HepG2 (cell line): ENCODE measurements at regions not wholly inside any gene's neighbourhood (a gene's known extent, or its start where the extent isn't known, plus 50 kb on each side); places are given as distances from the start of the nearest gene placed in this dataset.

Experiments used
- ATAC-seq: fragments of 200-7000 bp; cut with Tn5 transposase; 3 replicates; pipeline ENCODE4 v1.9.1; 2020; ENCODE audit warnings: mild to moderate bottlenecking, moderate library complexity
- BruUV-seq: library from RNA; stranded (reverse); fragments of 400-500 nt; replicated peaks from 2 replicates; lab custom pipeline; 2021; lab: Mats Ljungman, UMichigan
- CTCF ChIA-PET: fragments of 300-600 bp; formaldehyde crosslinking; extraction: SDS; loops from one replicate; lab custom pipeline; 2021; ENCODE audit warnings: low total read pairs, inconsistent platforms, low intra/inter-chr PET ratio; lab: Yijun Ruan, JAX
- POLR2A ChIA-PET: fragments of 350-600 bp; sonication (Branson Sonifier 250); formaldehyde crosslinking; loops from one replicate; lab custom pipeline; 2020; ENCODE audit warnings: antibody characterized with exemption, inconsistent platforms; lab: Yijun Ruan, JAX
- DNase-seq: peaks from one replicate; pipeline ENCODE4 v3.0.0-alpha.2; 2015; ENCODE audit warnings: low spot score
- FAIRE-seq: peaks from 3 replicates; lab custom pipeline; 2011; peaks lifted over from hg19 to GRCh38; lab: Jason Lieb, UNC
- H2AFZ ChIP-seq: one replicate; pipeline ENCODE4 v1.6.1; 2011; ENCODE audit warnings: low read length, inconsistent platforms
- H3K27ac ChIP-seq: fragments of 300-600 bp; 3 replicates; pipeline ENCODE4 v1.8.0; 2011; ENCODE audit warnings: mixed run types, mild to moderate bottlenecking, mixed read lengths, low read length, inconsistent platforms; ENCODE audit not compliant: insufficient read depth; ENCODE audit errors: extremely low read length
- H3K27me3 ChIP-seq, 2 experiments: fragments of 200-600 bp in 1 of 2; 2 replicates in 1 of 2; 3 replicates in 1 of 2; pipeline versions ENCODE4 v1.6.0 to v1.8.0; 2011; ENCODE audit warnings: low read length in 2 of 2, mild to moderate bottlenecking in 2 of 2, moderate library complexity in 2 of 2, inconsistent platforms in 1 of 2; ENCODE audit not compliant: insufficient read depth in 2 of 2, control insufficient read depth in 1 of 2
- H3K36me3 ChIP-seq, 2 experiments: fragments of 200-600 bp in 1 of 2; replicated peaks in 1 of 2; 2 replicates in 1 of 2; 3 replicates in 1 of 2; pipeline versions ENCODE4 v1.5.1 to v1.8.0; 2011; ENCODE audit warnings: low read length in 2 of 2, inconsistent platforms in 1 of 2; ENCODE audit not compliant: insufficient read depth in 2 of 2, control insufficient read depth in 1 of 2
- H3K4me1 ChIP-seq: 2 replicates; pipeline ENCODE4 v1.5.1; 2012; ENCODE audit warnings: low read length, inconsistent platforms; ENCODE audit not compliant: insufficient read depth
- H3K4me2 ChIP-seq: 2 replicates; pipeline ENCODE4 v1.6.0; 2011; ENCODE audit warnings: low read depth, low read length, inconsistent platforms
- H3K4me3 ChIP-seq, 3 experiments: fragments of 200-600 bp in 1 of 3; sonication (generic), shearing (Covaris generic) in 1 of 3; replicated peaks in 1 of 3; 2 replicates each; pipeline ENCODE4 v1.5.1; 2011 to 2016; ENCODE audit warnings: low read length in 3 of 3, inconsistent platforms in 2 of 3, low read depth in 2 of 3, mild to moderate bottlenecking in 2 of 3, control low read depth in 1 of 3, mixed read lengths in 1 of 3; ENCODE audit not compliant: insufficient read depth in 1 of 3
- H3K79me2 ChIP-seq: one replicate; pipeline ENCODE4 v1.6.1; 2011; ENCODE audit warnings: low read length, inconsistent platforms; ENCODE audit not compliant: insufficient read depth
- H3K9ac ChIP-seq: 2 replicates; pipeline ENCODE4 v1.6.0; 2011; ENCODE audit warnings: mild to moderate bottlenecking, low read depth, low read length, inconsistent platforms; ENCODE audit not compliant: insufficient read depth
- H3K9me3 ChIP-seq: 2 replicates; pipeline ENCODE4 v1.5.1; 2012; ENCODE audit warnings: mild to moderate bottlenecking, low read length
- H4K20me1 ChIP-seq: 2 replicates; pipeline ENCODE4 v1.6.0; 2011; ENCODE audit warnings: inconsistent platforms, mild to moderate bottlenecking, low read length, moderate library complexity; ENCODE audit not compliant: insufficient read depth
- AGO1 ChIP-seq: fragments of 200-400 bp; formaldehyde crosslinking; IDR thresholded peaks from 2 replicates; pipeline ENCODE4 v1.6.1; 2017; ENCODE audit warnings: mild to moderate bottlenecking, low read depth, low read length, moderate library complexity; ENCODE audit not compliant: poor library complexity, severe bottlenecking
- DNMT1 ChIP-seq: sonication (generic); formaldehyde crosslinking; IDR thresholded peaks from 2 replicates; pipeline ENCODE4 v1.5.1; 2020; ENCODE audit warnings: mild to moderate bottlenecking, missing genetic modification reagents
- HDAC6 ChIP-seq: fragments of 200-600 bp; sonication (generic); IDR thresholded peaks from 2 replicates; pipeline ENCODE4 v1.7.0; 2017; ENCODE audit warnings: mild to moderate bottlenecking, antibody characterized with exemption, low read length, low read depth
- MYPOP ChIP-seq: sonication (generic); formaldehyde crosslinking; IDR thresholded peaks from 2 replicates; pipeline ENCODE4 v1.8.1; 2023; ENCODE audit warnings: mild to moderate bottlenecking, moderate library complexity, missing genetic modification reagents
- RBFOX2 ChIP-seq: fragments of 200-400 bp; formaldehyde crosslinking; IDR thresholded peaks from 2 replicates; pipeline ENCODE4 v1.6.1; 2017; ENCODE audit warnings: low read depth, mild to moderate bottlenecking, low read length
- SIX1 ChIP-seq: sonication (generic); formaldehyde crosslinking; IDR thresholded peaks from 2 replicates; pipeline ENCODE4 v1.4.0; 2020; ENCODE audit warnings: missing genetic modification reagents, borderline replicate concordance
- TAF1 ChIP-seq: sonication (generic); formaldehyde crosslinking; IDR thresholded peaks from 2 replicates; pipeline ENCODE4 v1.4.0; 2020; ENCODE audit warnings: missing genetic modification reagents
- ZBTB46 ChIP-seq: sonication (generic); formaldehyde crosslinking; IDR thresholded peaks from 2 replicates; pipeline ENCODE4 v1.4.0; 2020; ENCODE audit warnings: mild to moderate bottlenecking, missing genetic modification reagents, borderline replicate concordance
- ZNF234 ChIP-seq: sonication (generic); formaldehyde crosslinking; conservative IDR thresholded peaks from 2 replicates; pipeline ENCODE4 v1.5.1; 2020; ENCODE audit warnings: mild to moderate bottlenecking, missing genetic modification reagents
- ZNF562 ChIP-seq: sonication (generic); formaldehyde crosslinking; IDR thresholded peaks from 2 replicates; pipeline ENCODE4 v1.8.0; 2022; ENCODE audit warnings: missing genetic modification reagents, borderline replicate concordance
- ZNF780A ChIP-seq: sonication (generic); formaldehyde crosslinking; IDR thresholded peaks from 2 replicates; pipeline ENCODE4 v1.8.0; 2022; ENCODE audit warnings: mild to moderate bottlenecking, missing genetic modification reagents, moderate library complexity
- ZNF788 ChIP-seq: sonication (generic); formaldehyde crosslinking; IDR thresholded peaks from 2 replicates; pipeline ENCODE4 v1.5.0; 2020; ENCODE audit warnings: mild to moderate bottlenecking, missing genetic modification reagents, borderline replicate concordance
- WGBS: methylation state at CpG from one replicate; pipeline ENCODE4 v1.1.6; 2017; ENCODE audit warnings: low lambda C conversion rate; 5-methylcytosine and 5-hydroxymethylcytosine counted together
- in situ Hi-C: cut with HindIII; loops from 2 replicates; pipeline ENCODE4 v1.10.0; 2017; ENCODE audit warnings: low pct_unique_long_range_greater_than_20kb; ENCODE audit not compliant: extremely low pct_ligation_motif_present
- intact Hi-C: fragments of 100-400 bp; cut with micrococcal nuclease; formaldehyde crosslinking; loops from one replicate; pipeline ENCODE4 v1.10.0; 2022; ENCODE audit not compliant: unreplicated experiment
- TF ChIP-seq, protein P1 (sequence below): sonication (generic); formaldehyde crosslinking; IDR thresholded peaks from 2 replicates; pipeline ENCODE4 v1.5.0; 2020; ENCODE audit warnings: mild to moderate bottlenecking, missing genetic modification reagents, borderline replicate concordance

GRCh38 chr15:31241888-31242522 lies 84.6 kb upstream of the KLF13 start:
- Histone ChIP-seq H3K4me1 (peaks cover 3% of the 10 kb centered on the region), H2AFZ (no peak overlapping the region), H4K20me1 (no peaks in the 10 kb centered on the region), H3K9ac (no peak overlapping the region), H3K27me3 (peaks cover 0 to 3% of the 10 kb centered on the region in 2 experiments; a peak in 3 of 5 replicates), H3K27ac (no peak overlapping the region), H3K9me3 (no peaks in the 10 kb centered on the region), H3K36me3 (no peaks in the 10 kb centered on the region), H3K79me2 (no peaks in the 10 kb centered on the region), H3K4me2 (no peak overlapping the region), H3K4me3 (no peak overlapping the region)
- CTCF ChIA-PET = no interaction called here
- WGBS = 64% methylated on average over 4 of the region's 8 CpGs
- intact Hi-C loops = no loop called here
- in situ Hi-C loops = no loop called here
- BruUV-seq = no TSS peak
- POLR2A ChIA-PET = no interaction called here
- ATAC-seq = no peak
- FAIRE-seq = no peak
- TF ChIP-seq MYPOP (CRISPR knock-in tag) (no peak), TAF1 (no peak), RBFOX2 (no peak), ZNF788 (CRISPR knock-in tag) (no peak), ZNF780A (CRISPR knock-in tag) (no peak), ZBTB46 (no peak), DNMT1 (CRISPR knock-in tag) (no peak), ZNF562 (CRISPR knock-in tag) (no peak), AGO1 (no peak), SIX1 (no peak), ZNF234 (CRISPR knock-in tag) (no peak), HDAC6 (no peak)
- TF ChIP-seq, protein P1, sequence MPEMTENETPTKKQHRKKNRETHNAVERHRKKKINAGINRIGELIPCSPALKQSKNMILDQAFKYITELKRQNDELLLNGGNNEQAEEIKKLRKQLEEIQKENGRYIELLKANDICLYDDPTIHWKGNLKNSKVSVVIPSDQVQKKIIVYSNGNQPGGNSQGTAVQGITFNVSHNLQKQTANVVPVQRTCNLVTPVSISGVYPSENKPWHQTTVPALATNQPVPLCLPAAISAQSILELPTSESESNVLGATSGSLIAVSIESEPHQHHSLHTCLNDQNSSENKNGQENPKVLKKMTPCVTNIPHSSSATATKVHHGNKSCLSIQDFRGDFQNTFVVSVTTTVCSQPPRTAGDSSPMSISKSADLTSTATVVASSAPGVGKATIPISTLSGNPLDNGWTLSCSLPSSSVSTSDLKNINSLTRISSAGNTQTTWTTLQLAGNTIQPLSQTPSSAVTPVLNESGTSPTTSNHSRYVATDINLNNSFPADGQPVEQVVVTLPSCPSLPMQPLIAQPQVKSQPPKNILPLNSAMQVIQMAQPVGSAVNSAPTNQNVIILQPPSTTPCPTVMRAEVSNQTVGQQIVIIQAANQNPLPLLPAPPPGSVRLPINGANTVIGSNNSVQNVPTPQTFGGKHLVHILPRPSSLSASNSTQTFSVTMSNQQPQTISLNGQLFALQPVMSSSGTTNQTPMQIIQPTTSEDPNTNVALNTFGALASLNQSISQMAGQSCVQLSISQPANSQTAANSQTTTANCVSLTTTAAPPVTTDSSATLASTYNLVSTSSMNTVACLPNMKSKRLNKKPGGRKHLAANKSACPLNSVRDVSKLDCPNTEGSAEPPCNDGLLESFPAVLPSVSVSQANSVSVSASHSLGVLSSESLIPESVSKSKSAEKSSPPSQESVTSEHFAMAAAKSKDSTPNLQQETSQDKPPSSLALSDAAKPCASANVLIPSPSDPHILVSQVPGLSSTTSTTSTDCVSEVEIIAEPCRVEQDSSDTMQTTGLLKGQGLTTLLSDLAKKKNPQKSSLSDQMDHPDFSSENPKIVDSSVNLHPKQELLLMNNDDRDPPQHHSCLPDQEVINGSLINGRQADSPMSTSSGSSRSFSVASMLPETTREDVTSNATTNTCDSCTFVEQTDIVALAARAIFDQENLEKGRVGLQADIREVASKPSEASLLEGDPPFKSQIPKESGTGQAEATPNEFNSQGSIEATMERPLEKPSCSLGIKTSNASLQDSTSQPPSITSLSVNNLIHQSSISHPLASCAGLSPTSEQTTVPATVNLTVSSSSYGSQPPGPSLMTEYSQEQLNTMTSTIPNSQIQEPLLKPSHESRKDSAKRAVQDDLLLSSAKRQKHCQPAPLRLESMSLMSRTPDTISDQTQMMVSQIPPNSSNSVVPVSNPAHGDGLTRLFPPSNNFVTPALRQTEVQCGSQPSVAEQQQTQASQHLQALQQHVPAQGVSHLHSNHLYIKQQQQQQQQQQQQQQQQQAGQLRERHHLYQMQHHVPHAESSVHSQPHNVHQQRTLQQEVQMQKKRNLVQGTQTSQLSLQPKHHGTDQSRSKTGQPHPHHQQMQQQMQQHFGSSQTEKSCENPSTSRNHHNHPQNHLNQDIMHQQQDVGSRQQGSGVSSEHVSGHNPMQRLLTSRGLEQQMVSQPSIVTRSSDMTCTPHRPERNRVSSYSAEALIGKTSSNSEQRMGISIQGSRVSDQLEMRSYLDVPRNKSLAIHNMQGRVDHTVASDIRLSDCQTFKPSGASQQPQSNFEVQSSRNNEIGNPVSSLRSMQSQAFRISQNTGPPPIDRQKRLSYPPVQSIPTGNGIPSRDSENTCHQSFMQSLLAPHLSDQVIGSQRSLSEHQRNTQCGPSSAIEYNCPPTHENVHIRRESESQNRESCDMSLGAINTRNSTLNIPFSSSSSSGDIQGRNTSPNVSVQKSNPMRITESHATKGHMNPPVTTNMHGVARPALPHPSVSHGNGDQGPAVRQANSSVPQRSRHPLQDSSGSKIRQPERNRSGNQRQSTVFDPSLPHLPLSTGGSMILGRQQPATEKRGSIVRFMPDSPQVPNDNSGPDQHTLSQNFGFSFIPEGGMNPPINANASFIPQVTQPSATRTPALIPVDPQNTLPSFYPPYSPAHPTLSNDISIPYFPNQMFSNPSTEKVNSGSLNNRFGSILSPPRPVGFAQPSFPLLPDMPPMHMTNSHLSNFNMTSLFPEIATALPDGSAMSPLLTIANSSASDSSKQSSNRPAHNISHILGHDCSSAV (CRISPR knock-in tag) = no peak
- TF ChIP-seq, all 625 proteins: peak for 0
- DNase-seq = no peak
